Brain microvascular endothelial cell (primary cell): ENCODE measurements at regions not wholly inside any gene's neighbourhood (a gene's known extent, or its start where the extent isn't known, plus 50 kb on each side); places are given as distances from the start of the nearest gene placed in this dataset.
A peak's percentile ranks its signal among the peaks of the same experiment; 100 is the strongest.

Experiments
- DNase-seq: peaks from one replicate; pipeline ENCODE4 v3.0.0-alpha.2; 2020
- H3K27ac ChIP-seq: fragments of 250-450 bp; sonication (Bioruptor Pico); 2 replicates; pipeline ENCODE4 v1.5.1; 2020; ENCODE audit warnings: mild to moderate bottlenecking, moderate library complexity
- H3K27me3 ChIP-seq: fragments of 250-450 bp; sonication (Bioruptor Pico); replicated peaks from 2 replicates; pipeline ENCODE4 v1.5.1; 2020; ENCODE audit warnings: mild to moderate bottlenecking
- H3K36me3 ChIP-seq: fragments of 250-450 bp; sonication (Bioruptor Pico); replicated peaks from 2 replicates; pipeline ENCODE4 v1.5.1; 2020; ENCODE audit warnings: mild to moderate bottlenecking
- H3K4me3 ChIP-seq: 2 replicates; pipeline ENCODE4 v1.5.1; 2011; ENCODE audit warnings: low read depth, mild to moderate bottlenecking, control low read depth, low read length, moderate library complexity
- CTCF ChIP-seq: IDR thresholded peaks from 2 replicates; pipeline ENCODE4 v1.5.1; 2011; ENCODE audit warnings: low read depth, mild to moderate bottlenecking, moderate library complexity, low read length, control low read depth, inconsistent platforms; ENCODE audit errors: missing control alignments
- in situ Hi-C: cut with HindIII; loops from 2 replicates; pipeline ENCODE4 v1.10.0; 2017; ENCODE audit warnings: low sequenced_read_pairs, low pct_ligation_motif_present

- TF ChIP-seq CTCF: no peak
- DNase-seq: no peak
- in situ Hi-C loops: no loop called here
- Histone ChIP-seq H3K36me3 (no peaks in the 10 kb centered on the region), H3K27ac (no peak overlapping the region), H3K4me3 (no peak overlapping the region), H3K27me3 (no peaks in the 10 kb centered on the region)
Observed at GRCh38 chr11:22458161-22458560, 120.0 kb downstream of the SLC17A6 start.

- no peak overlapping the region for H3K4me3 ChIP-seq
- no peaks in the 10 kb centered on the region for H3K36me3 ChIP-seq
- no peaks in the 10 kb centered on the region for H3K27me3 ChIP-seq
- no peak for TF ChIP-seq CTCF
- H3K27ac ChIP-seq: no peak overlapping the region
- DNase-seq: no peak
- in situ Hi-C loops: no loop called here
Observed at GRCh38 chr11:22456993-22457762, 119.0 kb downstream of the SLC17A6 start.

GRCh38 chr11:22454461-22455090, 116.4 kb downstream of the SLC17A6 start:
- H3K27ac ChIP-seq: no peak overlapping the region
- DNase-seq: no peak
- TF ChIP-seq CTCF: no peak
- in situ Hi-C loops: no loop called here
- H3K36me3 ChIP-seq: no peaks in the 10 kb centered on the region
- H3K4me3 ChIP-seq: no peak overlapping the region
- H3K27me3 ChIP-seq: no peaks in the 10 kb centered on the region

- H3K4me3 ChIP-seq: no peak overlapping the region
- no peak overlapping the region for H3K27ac ChIP-seq
- no peaks in the 10 kb centered on the region for H3K36me3 ChIP-seq
- peak; percentile 14 for DNase-seq
- in situ Hi-C loops: no loop called here
- H3K27me3 ChIP-seq: no peaks in the 10 kb centered on the region
- TF ChIP-seq CTCF: no peak
Observed at GRCh38 chr11:22449441-22449840, 111.3 kb downstream of the SLC17A6 start.

GRCh38 chr11:22444076-22444475, 105.9 kb downstream of the SLC17A6 start:
- in situ Hi-C loops: no loop called here
- no peak for DNase-seq
- Histone ChIP-seq H3K27me3 (no peaks in the 10 kb centered on the region), H3K27ac (no peak overlapping the region), H3K4me3 (no peak overlapping the region), H3K36me3 (no peaks in the 10 kb centered on the region)
- TF ChIP-seq CTCF: no peak
